Esophagus muscularis mucosa (tissue), 4 donors: ENCODE measurements at regions not wholly inside any gene's neighbourhood (a gene's known extent, or its start where the extent isn't known, plus 50 kb on each side); places are given as distances from the start of the nearest gene placed in this dataset.

ENCODE experiments used
- DNase-seq: peaks from one replicate; pipeline ENCODE4 v3.0.0-alpha.2; 2017; ENCODE audit errors: extremely low spot score
- H3K27ac ChIP-seq, 4 donors: fragments of 200-600 bp; sonication (generic); replicated peaks in 1 of 4; 1 replicate in 3 of 4; 2 replicates in 1 of 4; pipeline ENCODE4 v1.5.1; 2016 to 2019; ENCODE audit warnings: mild to moderate bottlenecking in 1 of 4
- H3K27me3 ChIP-seq, 4 donors: fragments of 200-600 bp; sonication (generic); one replicate each; pipeline versions ENCODE4 v1.5.1 to v1.6.0; 2016 to 2019
- H3K36me3 ChIP-seq, 4 donors: fragments of 200-600 bp; sonication (generic); one replicate each; pipeline ENCODE4 v1.5.1; 2016 to 2019
- H3K4me1 ChIP-seq, 4 donors: fragments of 200-600 bp; sonication (generic); one replicate each; pipeline ENCODE4 v1.5.1; 2016 to 2019
- H3K4me3 ChIP-seq, 4 donors: fragments of 200-600 bp; sonication (generic); 1 replicate in 2 of 4; 2 replicates in 2 of 4; pipeline ENCODE4 v1.5.1; 2016 to 2019; ENCODE audit warnings: mild to moderate bottlenecking in 4 of 4, moderate library complexity in 1 of 4
- H3K9me3 ChIP-seq, 4 donors: fragments of 200-600 bp; sonication (generic); 1 replicate in 3 of 4; 2 replicates in 1 of 4; pipeline ENCODE4 v1.5.1; 2016 to 2019
- EP300 ChIP-seq: sonication (generic); formaldehyde crosslinking; IDR thresholded peaks from one replicate; pipeline ENCODE4 v1.6.1; 2017; ENCODE audit warnings: antibody characterized with exemption
- POLR2A ChIP-seq: fragments of 450-650 bp; IDR thresholded peaks from one replicate; pipeline ENCODE4 v1.6.1; 2017; ENCODE audit warnings: antibody characterized with exemption, moderate library complexity, mild to moderate bottlenecking, low read depth
- POLR2AphosphoS5 ChIP-seq, 2 donors: sonication (generic); formaldehyde crosslinking; IDR thresholded peaks; one replicate each; pipeline ENCODE4 v1.6.1; 2017; ENCODE audit warnings: antibody characterized with exemption in 2 of 2
- WGBS: methylation state at CpG from one replicate; pipeline ENCODE4 v1.1.5; 2018; 5-methylcytosine and 5-hydroxymethylcytosine counted together
- intact Hi-C: fragments of 100-400 bp; cut with DNase I; formaldehyde crosslinking; loops from one replicate; pipeline ENCODE4 v1.15.1; 2023
- TF ChIP-seq, protein P1 (sequence below), 3 experiments: fragments of 200-600 bp in 2 of 3; fragments of 450-650 bp in 1 of 3; sonication (generic) in 2 of 3; IDR thresholded peaks; one replicate each; pipeline ENCODE4 v1.5.1; 2017 to 2019; ENCODE audit warnings: antibody characterized with exemption in 3 of 3, mild to moderate bottlenecking in 2 of 3, moderate library complexity in 1 of 3

DNA sequence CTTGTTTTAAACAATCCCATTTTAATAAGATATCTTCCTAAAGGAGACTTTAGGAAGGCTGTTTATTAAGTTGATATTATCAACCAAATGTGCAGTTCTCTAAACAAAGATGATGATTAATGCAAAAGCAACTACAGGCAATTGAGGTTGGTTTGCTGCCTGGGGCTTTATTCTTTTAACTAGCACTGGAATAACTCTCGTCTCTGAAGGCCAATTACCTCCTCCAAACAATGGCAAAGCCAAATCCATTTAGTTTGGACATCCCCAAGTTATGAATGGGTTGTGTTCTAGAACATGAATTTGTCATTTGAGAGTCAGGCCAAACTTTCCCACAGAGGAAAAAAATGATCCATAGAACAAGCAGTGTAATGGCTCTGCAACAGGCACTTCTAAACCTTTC is 114.1 kb downstream of the SLC16A9 start:
- Histone ChIP-seq H3K4me1 (peaks cover 0 to 6% (median 2%) of the 10 kb centered on the region in 4 donors), H3K4me3 (no peak overlapping the region), H3K27ac (no peak overlapping the region), H3K36me3 (no peaks in the 10 kb centered on the region), H3K27me3 (no peaks in the 10 kb centered on the region), H3K9me3 (no peaks in the 10 kb centered on the region)
- WGBS, result 19% methylated on average over 1 of the region's 1 CpG
- intact Hi-C loops, result no loop called here
- DNase-seq, result no peak
- no peak for TF ChIP-seq EP300
- no peak for TF ChIP-seq POLR2A
- TF ChIP-seq POLR2AphosphoS5 (IDR thresholded peaks at IDR 0.05), result no peak
- TF ChIP-seq, protein P1, sequence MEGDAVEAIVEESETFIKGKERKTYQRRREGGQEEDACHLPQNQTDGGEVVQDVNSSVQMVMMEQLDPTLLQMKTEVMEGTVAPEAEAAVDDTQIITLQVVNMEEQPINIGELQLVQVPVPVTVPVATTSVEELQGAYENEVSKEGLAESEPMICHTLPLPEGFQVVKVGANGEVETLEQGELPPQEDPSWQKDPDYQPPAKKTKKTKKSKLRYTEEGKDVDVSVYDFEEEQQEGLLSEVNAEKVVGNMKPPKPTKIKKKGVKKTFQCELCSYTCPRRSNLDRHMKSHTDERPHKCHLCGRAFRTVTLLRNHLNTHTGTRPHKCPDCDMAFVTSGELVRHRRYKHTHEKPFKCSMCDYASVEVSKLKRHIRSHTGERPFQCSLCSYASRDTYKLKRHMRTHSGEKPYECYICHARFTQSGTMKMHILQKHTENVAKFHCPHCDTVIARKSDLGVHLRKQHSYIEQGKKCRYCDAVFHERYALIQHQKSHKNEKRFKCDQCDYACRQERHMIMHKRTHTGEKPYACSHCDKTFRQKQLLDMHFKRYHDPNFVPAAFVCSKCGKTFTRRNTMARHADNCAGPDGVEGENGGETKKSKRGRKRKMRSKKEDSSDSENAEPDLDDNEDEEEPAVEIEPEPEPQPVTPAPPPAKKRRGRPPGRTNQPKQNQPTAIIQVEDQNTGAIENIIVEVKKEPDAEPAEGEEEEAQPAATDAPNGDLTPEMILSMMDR (IDR thresholded peaks at IDR 0.05), result no peak

DNA sequence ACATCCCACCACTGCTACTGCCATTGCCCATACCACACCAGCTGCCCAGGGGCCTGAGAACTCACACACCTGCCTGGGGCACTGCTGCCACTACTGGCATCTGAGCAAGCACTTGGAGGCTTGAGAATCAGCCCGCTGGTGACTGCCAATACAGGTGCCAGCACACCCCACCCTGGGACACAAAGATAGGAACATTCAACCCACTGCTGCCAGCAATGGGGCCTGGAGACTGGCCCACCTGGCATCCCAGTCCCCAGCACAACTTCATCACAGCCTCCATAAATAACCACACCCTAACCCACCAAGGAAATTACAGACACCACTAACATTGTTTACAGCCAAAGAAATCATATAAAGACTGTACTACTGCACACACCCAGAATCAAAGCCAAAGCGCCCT is 115.9 kb downstream of the SLC16A9 start:
- TF ChIP-seq EP300 (no peak), POLR2A (no peak), POLR2AphosphoS5 (IDR thresholded peaks at IDR 0.05) (no peak)
- TF ChIP-seq, protein P1 (IDR thresholded peaks at IDR 0.05), result no peak
- no peak for DNase-seq
- Histone ChIP-seq H3K27ac (no peak overlapping the region), H3K27me3 (no peaks in the 10 kb centered on the region), H3K4me3 (no peak overlapping the region), H3K36me3 (no peaks in the 10 kb centered on the region), H3K9me3 (no peaks in the 10 kb centered on the region), H3K4me1 (peaks cover 0 to 6% (median 2%) of the 10 kb centered on the region in 4 donors)
- intact Hi-C loops, result no loop called here
- 94% methylated on average over 2 of the region's 2 CpGs for WGBS

DNA sequence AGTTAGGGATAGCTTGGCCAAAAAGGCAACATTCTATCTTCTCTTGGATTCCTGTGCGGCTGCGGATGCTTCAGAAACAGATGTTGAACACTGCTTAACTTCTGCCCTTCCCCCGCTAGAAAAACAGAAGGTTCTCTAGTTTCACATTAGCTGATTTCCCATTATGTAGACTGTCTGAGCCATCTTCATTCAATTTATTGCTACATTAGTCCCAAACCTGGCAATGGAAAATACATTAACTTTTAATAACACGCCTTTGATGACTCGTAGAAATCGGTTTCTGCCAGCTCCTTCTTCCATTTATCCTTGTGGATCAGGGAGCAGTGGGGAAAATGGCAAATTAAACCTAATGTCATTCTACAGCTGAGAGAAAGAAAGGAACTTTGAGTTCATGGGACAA is 119.9 kb downstream of the SLC16A9 start:
- Histone ChIP-seq H3K27ac (no peak overlapping the region), H3K4me1 (peaks cover 0 to 5% (median 3%) of the 10 kb centered on the region in 4 donors), H3K4me3 (no peak overlapping the region), H3K27me3 (no peaks in the 10 kb centered on the region), H3K9me3 (no peaks in the 10 kb centered on the region), H3K36me3 (no peaks in the 10 kb centered on the region)
- 72% methylated on average over 6 of the region's 6 CpGs for WGBS
- peak; percentile 34 for DNase-seq
- intact Hi-C loops, result loop anchor here (10.0 kb wide), 1 partner anchor 205 kb away; no protein-coding TSS in a partner anchor
- TF ChIP-seq EP300 (no peak), POLR2AphosphoS5 (IDR thresholded peaks at IDR 0.05) (no peak), POLR2A (no peak)
- TF ChIP-seq, protein P1 (IDR thresholded peaks at IDR 0.05), result no peak

DNA sequence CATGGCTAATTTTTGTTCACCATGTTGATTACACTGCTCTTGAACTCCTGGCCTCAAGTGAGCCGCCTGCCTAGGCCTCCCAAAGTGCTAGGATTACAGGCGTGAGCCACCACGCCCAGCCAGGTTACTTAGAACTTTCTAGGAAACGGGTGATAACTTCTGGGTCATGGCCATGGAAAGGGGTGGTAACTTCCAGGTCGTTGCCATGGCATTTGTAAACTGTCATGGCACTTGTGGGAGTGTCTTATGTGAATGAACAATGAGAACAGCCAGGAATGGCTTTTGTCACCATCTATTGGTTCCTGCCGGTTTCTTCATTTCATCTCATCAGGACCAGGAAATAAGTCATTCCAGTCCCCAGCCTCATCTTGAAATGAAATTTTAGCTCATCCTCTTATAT is 120.9 kb downstream of the SLC16A9 start:
- no peak overlapping the region for H3K4me3 ChIP-seq
- TF ChIP-seq POLR2A (no peak), POLR2AphosphoS5 (IDR thresholded peaks at IDR 0.05) (no peak), EP300 (no peak)
- TF ChIP-seq, protein P1 (IDR thresholded peaks at IDR 0.05), result no peak
- no peaks in the 10 kb centered on the region for H3K36me3 ChIP-seq
- H3K27me3 ChIP-seq, result no peaks in the 10 kb centered on the region
- no peaks in the 10 kb centered on the region for H3K9me3 ChIP-seq
- DNase-seq, result peak; percentile 89
- H3K27ac ChIP-seq, result no peak overlapping the region
- peaks cover 0 to 11% (median 4%) of the 10 kb centered on the region in 4 donors for H3K4me1 ChIP-seq
- 82% methylated on average over 6 of the region's 6 CpGs for WGBS
- intact Hi-C loops, result loop anchor here (10.0 kb wide), 1 partner anchor 204 kb away; no protein-coding TSS in a partner anchor

DNA sequence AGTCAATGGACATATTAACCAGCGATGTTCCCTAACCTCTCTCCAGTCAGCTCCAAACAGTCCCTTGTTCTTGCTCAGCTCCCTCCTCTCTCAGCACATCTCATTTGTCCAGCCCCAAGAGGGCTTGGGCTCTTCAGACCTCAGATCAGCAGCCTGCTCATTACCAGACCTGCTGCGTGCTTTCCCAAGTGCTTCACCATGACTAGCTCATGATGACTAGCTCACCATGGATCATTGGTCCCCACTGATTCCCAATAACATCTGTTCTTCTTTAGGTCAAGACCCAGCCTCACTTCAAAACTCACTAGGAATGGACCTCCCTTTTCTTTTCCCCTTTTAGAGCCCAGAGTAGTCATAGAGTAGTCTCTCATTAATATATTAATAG is 121.9 kb downstream of the SLC16A9 start:
- H3K27me3 ChIP-seq, result no peaks in the 10 kb centered on the region
- TF ChIP-seq, protein P1 (IDR thresholded peaks at IDR 0.05), result no peak
- no peak for TF ChIP-seq POLR2A
- no peak for TF ChIP-seq EP300
- TF ChIP-seq POLR2AphosphoS5 (IDR thresholded peaks at IDR 0.05), result no peak
- 72% methylated on average over 2 of the region's 2 CpGs for WGBS
- peaks cover 0 to 11% (median 5%) of the 10 kb centered on the region in 4 donors for H3K4me1 ChIP-seq
- no peak overlapping the region for H3K4me3 ChIP-seq
- H3K36me3 ChIP-seq, result no peaks in the 10 kb centered on the region
- no peaks in the 10 kb centered on the region for H3K9me3 ChIP-seq
- intact Hi-C loops, result loop anchor here (10.0 kb wide), 1 partner anchor 203 kb away; no protein-coding TSS in a partner anchor
- peak; percentile 68 for DNase-seq
- no peak overlapping the region for H3K27ac ChIP-seq
